CD14-positive monocyte (primary cell): ENCODE measurements at regions not wholly inside any gene's neighbourhood (a gene's known extent, or its start where the extent isn't known, plus 50 kb on each side); places are given as distances from the start of the nearest gene placed in this dataset.

Source experiments
- DNase-seq, 3 donors: peaks; one replicate each; pipeline ENCODE4 v3.0.0-alpha.2; 2011 to 2022
- H2AFZ ChIP-seq: 2 replicates; pipeline ENCODE4 v1.6.0; 2012; ENCODE audit warnings: mild to moderate bottlenecking, low read depth, low read length, inconsistent platforms; ENCODE audit not compliant: insufficient read depth, poor library complexity, severe bottlenecking
- H3K27ac ChIP-seq, 2 donors: 1 replicate in 1 of 2; 2 replicates in 1 of 2; pipeline ENCODE4 v1.5.1; 2012 to 2013; ENCODE audit warnings: low read length in 2 of 2, control low read depth in 1 of 2, inconsistent platforms in 1 of 2, low read depth in 1 of 2, mild to moderate bottlenecking in 1 of 2
- H3K27me3 ChIP-seq, 2 donors: one replicate each; pipeline versions ENCODE4 v1.6.0 to v1.6.1; 2011 to 2013; ENCODE audit warnings: low read length in 2 of 2; ENCODE audit not compliant: control insufficient read depth in 2 of 2, insufficient read depth in 2 of 2
- H3K36me3 ChIP-seq, 2 donors: replicated peaks in 1 of 2; 1 replicate in 1 of 2; 2 replicates in 1 of 2; pipeline versions ENCODE4 v1.5.1 to v1.6.1; 2012 to 2013; ENCODE audit warnings: low read length in 2 of 2, control low read depth in 1 of 2, inconsistent platforms in 1 of 2, mild to moderate bottlenecking in 1 of 2; ENCODE audit not compliant: insufficient read depth in 2 of 2, control insufficient read depth in 1 of 2
- H3K4me1 ChIP-seq, 2 donors: 1 replicate in 1 of 2; 2 replicates in 1 of 2; pipeline versions ENCODE4 v1.5.1 to v1.6.1; 2012 to 2013; ENCODE audit warnings: low read length in 2 of 2, control low read depth in 1 of 2, inconsistent platforms in 1 of 2, mild to moderate bottlenecking in 1 of 2, moderate library complexity in 1 of 2; ENCODE audit not compliant: insufficient read depth in 2 of 2, control insufficient read depth in 1 of 2
- H3K4me2 ChIP-seq: replicated peaks from 2 replicates; pipeline ENCODE3; 2012; ENCODE audit warnings: low read length, moderate library complexity, mild to moderate bottlenecking; ENCODE audit not compliant: poor library complexity, severe bottlenecking; ENCODE audit errors: extremely low read depth
- H3K4me3 ChIP-seq, 3 experiments: fragments of 200-600 bp in 1 of 3; sonication (generic) in 1 of 3; replicated peaks in 1 of 3; 1 replicate in 2 of 3; 2 replicates in 1 of 3; pipeline ENCODE4 v1.5.1; 2011 to 2013; ENCODE audit warnings: low read length in 3 of 3, mild to moderate bottlenecking in 3 of 3, control low read depth in 2 of 3, low read depth in 2 of 3, inconsistent platforms in 1 of 3, moderate library complexity in 1 of 3
- H3K79me2 ChIP-seq: 2 replicates; pipeline ENCODE4 v1.6.0; 2012; ENCODE audit warnings: mild to moderate bottlenecking, control low read depth, inconsistent platforms, low read length, moderate library complexity; ENCODE audit not compliant: insufficient read depth
- H3K9ac ChIP-seq: 2 replicates; pipeline ENCODE4 v1.6.0; 2017; ENCODE audit warnings: low read length, mild to moderate bottlenecking; ENCODE audit not compliant: insufficient read depth, poor library complexity, severe bottlenecking
- H3K9me3 ChIP-seq, 2 donors: replicated peaks in 1 of 2; 1 replicate in 1 of 2; 2 replicates in 1 of 2; pipeline versions ENCODE4 v1.5.1 to v1.6.1; 2012 to 2013; ENCODE audit warnings: low read length in 2 of 2, control low read depth in 1 of 2; ENCODE audit not compliant: control insufficient read depth in 1 of 2, insufficient read depth in 1 of 2
- H4K20me1 ChIP-seq: 2 replicates; pipeline ENCODE4 v1.6.0; 2012; ENCODE audit warnings: mild to moderate bottlenecking, low read length, control low read depth, moderate library complexity; ENCODE audit not compliant: insufficient read depth
- H3K27ac Mint-ChIP-seq, 7 donors: one replicate each; pipeline ENCODE4 v1.8.0; 2020; ENCODE audit warnings: mild to moderate bottlenecking in 7 of 7, mixed read lengths in 7 of 7, moderate library complexity in 6 of 7, inconsistent platforms in 2 of 7
- H3K27me3 Mint-ChIP-seq, 3 donors: one replicate each; pipeline ENCODE4 v1.8.0; 2021 to 2022; ENCODE audit warnings: low read depth in 3 of 3, mild to moderate bottlenecking in 3 of 3, mixed read lengths in 3 of 3, moderate library complexity in 3 of 3, inconsistent platforms in 1 of 3
- H3K36me3 Mint-ChIP-seq, 2 donors: one replicate each; pipeline ENCODE4 v1.8.0; 2020; ENCODE audit warnings: mixed read lengths in 2 of 2, inconsistent platforms in 1 of 2, mild to moderate bottlenecking in 1 of 2
- H3K4me1 Mint-ChIP-seq: one replicate; pipeline ENCODE4 v1.8.0; 2020; ENCODE audit warnings: mild to moderate bottlenecking, mixed read lengths
- H3K4me3 Mint-ChIP-seq, 2 donors: one replicate each; pipeline ENCODE4 v1.8.0; 2020; ENCODE audit warnings: mild to moderate bottlenecking in 2 of 2, mixed read lengths in 2 of 2, moderate library complexity in 1 of 2
- H3K9me3 Mint-ChIP-seq, 7 donors: one replicate each; pipeline ENCODE4 v1.8.0; 2020 to 2022; ENCODE audit warnings: mixed read lengths in 7 of 7, mild to moderate bottlenecking in 6 of 7, moderate library complexity in 6 of 7, inconsistent platforms in 2 of 7
- CTCF ChIP-seq: fragments of 200-600 bp; IDR thresholded peaks from one replicate; pipeline ENCODE4 v1.8.0; 2022; ENCODE audit warnings: antibody characterized with exemption, mild to moderate bottlenecking
- WGBS: methylation state at CpG from one replicate; pipeline ENCODE4 v1.1.5; 2013; ENCODE audit warnings: missing lambda C conversion rate; ENCODE audit not compliant: insufficient coverage; 5-methylcytosine and 5-hydroxymethylcytosine counted together
- intact Hi-C, 2 donors: fragments of 100-400 bp; cut with micrococcal nuclease; formaldehyde crosslinking; loops; one replicate each; pipeline versions ENCODE4 v1.15.0 to v1.15.1; 2023

- no peak overlapping the region for H3K4me2 ChIP-seq
- H2AFZ ChIP-seq: no peak overlapping the region
- peaks cover 4 to 8% (median 7%) of the 10 kb centered on the region in 7 donors for H3K9me3 Mint-ChIP-seq
- intact Hi-C loops: no loop called here
- no peak overlapping the region for H3K4me3 Mint-ChIP-seq
- peaks cover 0 to 5% of the 10 kb centered on the region in 2 donors for H3K9me3 ChIP-seq
- H3K36me3 Mint-ChIP-seq: no peaks in the 10 kb centered on the region
- no peak overlapping the region for H3K9ac ChIP-seq
- H3K27me3 Mint-ChIP-seq: peaks cover 0 to 2% (median 0%) of the 10 kb centered on the region in 3 donors
- no CpG with 5 or more reads among the region's 3 CpGs for WGBS
- no peak for TF ChIP-seq CTCF
- H4K20me1 ChIP-seq: no peaks in the 10 kb centered on the region
- H3K4me1 Mint-ChIP-seq: peaks cover 23% of the 10 kb centered on the region
- no peak for DNase-seq
- peak overlapping the region in 1 of 7 donors; percentile 58 for H3K27ac Mint-ChIP-seq
- no peaks in the 10 kb centered on the region for H3K27me3 ChIP-seq
- peaks cover 8 to 19% of the 10 kb centered on the region in 2 donors for H3K4me1 ChIP-seq
- H3K36me3 ChIP-seq: no peaks in the 10 kb centered on the region
- H3K27ac ChIP-seq: no peak overlapping the region
- no peaks in the 10 kb centered on the region for H3K79me2 ChIP-seq
- H3K4me3 ChIP-seq: no peak overlapping the region
Observed at GRCh38 chr5:159548517-159548916, 218.2 kb upstream of the IL12B start.

- Mint-ChIP-seq H3K4me3 (no peak overlapping the region), H3K27ac (no peak overlapping the region), H3K36me3 (no peaks in the 10 kb centered on the region), H3K27me3 (peaks cover 0 to 2% (median 0%) of the 10 kb centered on the region in 3 donors), H3K4me1 (peaks cover 23% of the 10 kb centered on the region), H3K9me3 (peaks cover 4 to 8% (median 7%) of the 10 kb centered on the region in 7 donors)
- Histone ChIP-seq H3K4me1 (peaks cover 8 to 18% of the 10 kb centered on the region in 2 donors), H3K27me3 (no peaks in the 10 kb centered on the region), H3K9me3 (peaks cover 0 to 5% of the 10 kb centered on the region in 2 donors), H3K4me2 (no peak overlapping the region), H2AFZ (no peak overlapping the region), H3K36me3 (no peaks in the 10 kb centered on the region), H3K4me3 (no peak overlapping the region), H3K27ac (no peak overlapping the region), H3K79me2 (no peaks in the 10 kb centered on the region), H3K9ac (no peak overlapping the region), H4K20me1 (no peaks in the 10 kb centered on the region)
- no peak for DNase-seq
- TF ChIP-seq CTCF: no peak
- intact Hi-C loops: no loop called here
- WGBS: no CpG with 5 or more reads among the region's 1 CpG
Observed at GRCh38 chr5:159549046-159549445, 218.8 kb upstream of the IL12B start.
